HG03442 (cell line): ENCODE measurements at regions not wholly inside any gene's neighbourhood (a gene's known extent, or its start where the extent isn't known, plus 50 kb on each side); places are given as distances from the start of the nearest gene placed in this dataset.
"Not testable (repeated sequence)": the region's sequence is repeated elsewhere in the genome, so short reads cannot be mapped to it uniquely, and the experiment has no call there.

ENCODE experiments used
- ATAC-seq: cut with Tn5 transposase; IDR thresholded peaks from one replicate; pipeline ENCODE4 v1.9.1; 2021; ENCODE audit warnings: mild to moderate bottlenecking, moderate library complexity; ENCODE audit not compliant: unreplicated experiment

- ATAC-seq: peak; percentile 89
These were observed 55.9 kb upstream of the PIK3CB start for GRCh38 chr3:138890555-138891187.

- no peak for ATAC-seq
These were observed 55.1 kb upstream of the PIK3CB start for GRCh38 chr3:138889792-138890191.

GRCh38 chr3:138888560-138888959 is 53.8 kb upstream of the PIK3CB start:
- ATAC-seq: no peak

- not testable (repeated sequence) for ATAC-seq
These were observed 51.4 kb upstream of the PIK3CB start for GRCh38 chr3:138886096-138886495.
